Naive B cell (primary cell): ENCODE measurements at regions not wholly inside any gene's neighbourhood (a gene's known extent, or its start where the extent isn't known, plus 50 kb on each side); places are given as distances from the start of the nearest gene placed in this dataset.

Source experiments
- ATAC-seq, 2 donors: fragments of 150-1000 bp; cut with Tn5 transposase; 2 replicates each; pipeline ENCODE4 v1.10.0; 2021; ENCODE audit warnings: low read depth in 2 of 2, mild to moderate bottlenecking in 2 of 2, moderate library complexity in 2 of 2
- DNase-seq: peaks from one replicate; pipeline ENCODE4 v3.0.0; 2022
- H3K27ac Mint-ChIP-seq, 6 donors: one replicate each; pipeline ENCODE4 v1.8.0; 2020 to 2022; ENCODE audit warnings: mild to moderate bottlenecking in 6 of 6, mixed read lengths in 6 of 6, moderate library complexity in 5 of 6, inconsistent platforms in 2 of 6
- H3K27me3 Mint-ChIP-seq, 3 donors: one replicate each; pipeline ENCODE4 v1.8.0; 2021 to 2022; ENCODE audit warnings: mixed read lengths in 3 of 3, mild to moderate bottlenecking in 1 of 3
- H3K36me3 Mint-ChIP-seq, 2 donors: one replicate each; pipeline ENCODE4 v1.8.0; 2020 to 2022; ENCODE audit warnings: mixed read lengths in 2 of 2, inconsistent platforms in 1 of 2, mild to moderate bottlenecking in 1 of 2
- H3K4me1 Mint-ChIP-seq, 3 donors: one replicate each; pipeline ENCODE4 v1.8.0; 2020 to 2022; ENCODE audit warnings: mixed read lengths in 3 of 3, inconsistent platforms in 1 of 3, mild to moderate bottlenecking in 1 of 3, moderate library complexity in 1 of 3
- H3K4me3 Mint-ChIP-seq, 8 donors: one replicate each; pipeline ENCODE4 v1.8.0; 2020 to 2022; ENCODE audit warnings: mild to moderate bottlenecking in 8 of 8, mixed read lengths in 8 of 8, moderate library complexity in 8 of 8, inconsistent platforms in 2 of 8
- H3K9me3 Mint-ChIP-seq, 7 donors: one replicate each; pipeline ENCODE4 v1.8.0; 2020 to 2022; ENCODE audit warnings: mixed read lengths in 7 of 7, mild to moderate bottlenecking in 5 of 7, inconsistent platforms in 2 of 7, moderate library complexity in 1 of 7

GRCh38 chr1:187212377-187212776 is 383.6 kb downstream of the PLA2G4A start:
- Mint-ChIP-seq H3K27ac (no peak overlapping the region), H3K9me3 (peaks cover 0 to 16% (median 4%) of the 10 kb centered on the region in 7 donors), H3K4me1 (no peaks in the 10 kb centered on the region), H3K36me3 (no peaks in the 10 kb centered on the region), H3K27me3 (no peaks in the 10 kb centered on the region), H3K4me3 (no peak overlapping the region)
- ATAC-seq (no peak), DNase-seq (no peak)

GRCh38 chr1:187226396-187226795 is 397.6 kb downstream of the PLA2G4A start:
- Mint-ChIP-seq H3K27ac (no peak overlapping the region), H3K9me3 (peaks cover 0 to 2% (median 0%) of the 10 kb centered on the region in 7 donors), H3K4me3 (no peak overlapping the region), H3K27me3 (no peaks in the 10 kb centered on the region), H3K4me1 (no peaks in the 10 kb centered on the region), H3K36me3 (no peaks in the 10 kb centered on the region)
- ATAC-seq (no peak), DNase-seq (no peak)

- no peak overlapping the region for H3K27ac Mint-ChIP-seq
- DNase-seq, result no peak
- no peak for ATAC-seq
- H3K36me3 Mint-ChIP-seq, result no peaks in the 10 kb centered on the region
- H3K4me1 Mint-ChIP-seq, result no peaks in the 10 kb centered on the region
- no peak overlapping the region for H3K4me3 Mint-ChIP-seq
- no peaks in the 10 kb centered on the region for H3K27me3 Mint-ChIP-seq
- H3K9me3 Mint-ChIP-seq, result peaks cover 0 to 4% (median 0%) of the 10 kb centered on the region in 7 donors
Measured at GRCh38 chr1:187228790-187229189, 400.0 kb downstream of the PLA2G4A start.

GRCh38 chr1:187229496-187229895 is 400.7 kb downstream of the PLA2G4A start:
- no peak overlapping the region for H3K4me3 Mint-ChIP-seq
- no peaks in the 10 kb centered on the region for H3K27me3 Mint-ChIP-seq
- ATAC-seq (no peak), DNase-seq (no peak)
- no peak overlapping the region for H3K27ac Mint-ChIP-seq
- no peaks in the 10 kb centered on the region for H3K36me3 Mint-ChIP-seq
- peaks cover 0 to 4% (median 0%) of the 10 kb centered on the region in 7 donors for H3K9me3 Mint-ChIP-seq
- no peaks in the 10 kb centered on the region for H3K4me1 Mint-ChIP-seq

GRCh38 chr1:187234706-187235105 is 406.0 kb downstream of the PLA2G4A start:
- Mint-ChIP-seq H3K4me3 (no peak overlapping the region), H3K4me1 (no peaks in the 10 kb centered on the region), H3K27ac (no peak overlapping the region), H3K36me3 (no peaks in the 10 kb centered on the region), H3K9me3 (peaks cover 0 to 3% (median 0%) of the 10 kb centered on the region in 7 donors), H3K27me3 (no peaks in the 10 kb centered on the region)
- DNase-seq (no peak), ATAC-seq (no peak)

- DNase-seq (no peak), ATAC-seq (no peak)
- H3K36me3 Mint-ChIP-seq, result no peaks in the 10 kb centered on the region
- no peaks in the 10 kb centered on the region for H3K27me3 Mint-ChIP-seq
- H3K27ac Mint-ChIP-seq, result no peak overlapping the region
- H3K4me1 Mint-ChIP-seq, result no peaks in the 10 kb centered on the region
- H3K4me3 Mint-ChIP-seq, result no peak overlapping the region
- H3K9me3 Mint-ChIP-seq, result peaks cover 0 to 3% (median 0%) of the 10 kb centered on the region in 7 donors
Measured at GRCh38 chr1:187236199-187236598, 407.4 kb downstream of the PLA2G4A start.

GRCh38 chr1:187236676-187237075 is 407.9 kb downstream of the PLA2G4A start:
- H3K4me1 Mint-ChIP-seq, result no peaks in the 10 kb centered on the region
- H3K9me3 Mint-ChIP-seq, result peaks cover 0 to 3% (median 0%) of the 10 kb centered on the region in 7 donors
- H3K36me3 Mint-ChIP-seq, result no peaks in the 10 kb centered on the region
- no peak overlapping the region for H3K4me3 Mint-ChIP-seq
- ATAC-seq, result no peak
- H3K27me3 Mint-ChIP-seq, result no peaks in the 10 kb centered on the region
- no peak overlapping the region for H3K27ac Mint-ChIP-seq
- DNase-seq, result no peak

- H3K4me3 Mint-ChIP-seq, result no peak overlapping the region
Measured at GRCh38 chr1:187237542-187237941, 408.8 kb downstream of the PLA2G4A start.

GRCh38 chr1:187241971-187242370 is 413.2 kb downstream of the PLA2G4A start:
- Mint-ChIP-seq H3K27ac (no peak overlapping the region), H3K27me3 (no peaks in the 10 kb centered on the region), H3K4me1 (no peaks in the 10 kb centered on the region), H3K9me3 (peaks cover 0 to 4% (median 0%) of the 10 kb centered on the region in 7 donors), H3K4me3 (no peak overlapping the region), H3K36me3 (no peaks in the 10 kb centered on the region)
- DNase-seq (no peak), ATAC-seq (no peak)

More at GRCh38 chr1:187237542-187237941, 408.8 kb downstream of the PLA2G4A start:
- H3K27ac Mint-ChIP-seq, result no peak overlapping the region
- no peaks in the 10 kb centered on the region for H3K36me3 Mint-ChIP-seq
- ATAC-seq, result no peak
- H3K4me1 Mint-ChIP-seq, result no peaks in the 10 kb centered on the region
- H3K27me3 Mint-ChIP-seq, result no peaks in the 10 kb centered on the region
- H3K9me3 Mint-ChIP-seq, result peaks cover 0 to 3% (median 0%) of the 10 kb centered on the region in 7 donors
- DNase-seq, result no peak

GRCh38 chr1:187244623-187245022 is 415.9 kb downstream of the PLA2G4A start:
- Mint-ChIP-seq H3K4me3 (no peak overlapping the region), H3K27ac (no peak overlapping the region), H3K4me1 (no peaks in the 10 kb centered on the region), H3K27me3 (no peaks in the 10 kb centered on the region), H3K9me3 (peaks cover 0 to 7% (median 4%) of the 10 kb centered on the region in 7 donors), H3K36me3 (no peaks in the 10 kb centered on the region)
- ATAC-seq (no peak), DNase-seq (no peak)

GRCh38 chr1:187245201-187245600 is 416.5 kb downstream of the PLA2G4A start:
- peaks cover 0 to 7% (median 4%) of the 10 kb centered on the region in 7 donors for H3K9me3 Mint-ChIP-seq
- no peak overlapping the region for H3K27ac Mint-ChIP-seq
- no peaks in the 10 kb centered on the region for H3K27me3 Mint-ChIP-seq
- no peak for ATAC-seq
- no peaks in the 10 kb centered on the region for H3K36me3 Mint-ChIP-seq
- no peak overlapping the region for H3K4me3 Mint-ChIP-seq
- no peaks in the 10 kb centered on the region for H3K4me1 Mint-ChIP-seq
- no peak for DNase-seq

- Mint-ChIP-seq H3K27me3 (no peaks in the 10 kb centered on the region), H3K27ac (no peak overlapping the region), H3K4me3 (no peak overlapping the region), H3K9me3 (peaks cover 0 to 7% (median 3%) of the 10 kb centered on the region in 7 donors), H3K4me1 (no peaks in the 10 kb centered on the region), H3K36me3 (no peaks in the 10 kb centered on the region)
- ATAC-seq, result no peak
- no peak for DNase-seq
Measured at GRCh38 chr1:187249196-187249595, 420.4 kb downstream of the PLA2G4A start.

GRCh38 chr1:187252923-187253322 is 424.2 kb downstream of the PLA2G4A start:
- Mint-ChIP-seq H3K36me3 (no peaks in the 10 kb centered on the region), H3K4me3 (no peak overlapping the region), H3K27ac (no peak overlapping the region), H3K4me1 (no peaks in the 10 kb centered on the region), H3K9me3 (no peaks in the 10 kb centered on the region), H3K27me3 (no peaks in the 10 kb centered on the region)
- ATAC-seq (no peak), DNase-seq (no peak)

GRCh38 chr1:187257476-187257875 is 428.7 kb downstream of the PLA2G4A start:
- no peak overlapping the region for H3K4me3 Mint-ChIP-seq
- H3K27me3 Mint-ChIP-seq, result no peaks in the 10 kb centered on the region
- H3K4me1 Mint-ChIP-seq, result no peaks in the 10 kb centered on the region
- H3K27ac Mint-ChIP-seq, result no peak overlapping the region
- no peaks in the 10 kb centered on the region for H3K36me3 Mint-ChIP-seq
- no peak for DNase-seq
- H3K9me3 Mint-ChIP-seq, result no peaks in the 10 kb centered on the region
- ATAC-seq, result no peak

GRCh38 chr1:187261637-187262036 is 432.9 kb downstream of the PLA2G4A start:
- Mint-ChIP-seq H3K36me3 (no peaks in the 10 kb centered on the region), H3K27me3 (no peaks in the 10 kb centered on the region), H3K27ac (no peak overlapping the region), H3K9me3 (no peaks in the 10 kb centered on the region), H3K4me3 (no peak overlapping the region), H3K4me1 (no peaks in the 10 kb centered on the region)
- no peak for ATAC-seq
- DNase-seq, result no peak
